Mesendoderm (in vitro differentiated cells): ENCODE measurements at regions not wholly inside any gene's neighbourhood (a gene's known extent, or its start where the extent isn't known, plus 50 kb on each side); places are given as distances from the start of the nearest gene placed in this dataset.
"Not testable (repeated sequence)": the region's sequence is repeated elsewhere in the genome, so short reads cannot be mapped to it uniquely, and the experiment has no call there.

Experiments used
- DNase-seq: peaks from one replicate; pipeline ENCODE4 v3.0.0; 2013
- H2AK5ac ChIP-seq: 2 replicates; pipeline ENCODE4 v1.6.1; 2013; ENCODE audit warnings: low read length, inconsistent platforms
- H2BK120ac ChIP-seq: 2 replicates; pipeline ENCODE4 v1.6.1; 2013; ENCODE audit warnings: low read depth, mild to moderate bottlenecking, low read length, moderate library complexity, mixed read lengths
- H2BK15ac ChIP-seq: replicated peaks from 2 replicates; pipeline ENCODE4 v1.6.1; 2013; ENCODE audit warnings: low read depth, mild to moderate bottlenecking, moderate library complexity
- H2BK5ac ChIP-seq: 2 replicates; pipeline ENCODE4 v1.6.1; 2013; ENCODE audit warnings: low read length, inconsistent platforms
- H3K18ac ChIP-seq: 2 replicates; pipeline ENCODE4 v1.6.1; 2013; ENCODE audit warnings: mild to moderate bottlenecking, low read length, mixed read lengths
- H3K23ac ChIP-seq: one replicate; pipeline ENCODE4 v1.6.1; 2013; ENCODE audit warnings: low read length
- H3K27ac ChIP-seq: 2 replicates; pipeline ENCODE4 v1.5.1; 2013; ENCODE audit warnings: low read depth, mild to moderate bottlenecking, inconsistent platforms, low read length, moderate library complexity
- H3K27me3 ChIP-seq: 2 replicates; pipeline ENCODE4 v1.6.1; 2013; ENCODE audit warnings: low read length, control low read depth, mild to moderate bottlenecking, inconsistent platforms; ENCODE audit not compliant: insufficient read depth, poor library complexity
- H3K36me3 ChIP-seq: 2 replicates; pipeline ENCODE4 v1.6.1; 2013; ENCODE audit warnings: low read length, inconsistent platforms; ENCODE audit not compliant: control insufficient read depth, insufficient read depth
- H3K4ac ChIP-seq: one replicate; pipeline ENCODE4 v1.6.1; 2013; ENCODE audit warnings: low read depth, mild to moderate bottlenecking, low read length, moderate library complexity
- H3K4me1 ChIP-seq: 2 replicates; pipeline ENCODE4 v1.6.1; 2013; ENCODE audit warnings: low read depth, low read length, inconsistent platforms; ENCODE audit not compliant: control insufficient read depth
- H3K4me2 ChIP-seq: 2 replicates; pipeline ENCODE4 v1.6.1; 2013; ENCODE audit warnings: low read length
- H3K4me3 ChIP-seq: 2 replicates; pipeline ENCODE4 v1.5.1; 2013; ENCODE audit warnings: mild to moderate bottlenecking, low read length
- H3K56ac ChIP-seq: one replicate; pipeline ENCODE4 v1.6.1; 2013; ENCODE audit warnings: low read length
- H3K79me1 ChIP-seq: 2 replicates; pipeline ENCODE4 v1.6.1; 2013; ENCODE audit warnings: low read length, inconsistent platforms
- H3K79me2 ChIP-seq: 2 replicates; pipeline ENCODE4 v1.6.1; 2013; ENCODE audit warnings: mild to moderate bottlenecking, low read length; ENCODE audit not compliant: control insufficient read depth, insufficient read depth
- H3K9ac ChIP-seq: 2 replicates; pipeline ENCODE4 v1.6.1; 2013; ENCODE audit warnings: low read length, inconsistent platforms
- H4K5ac ChIP-seq: one replicate; pipeline ENCODE4 v1.6.1; 2013; ENCODE audit warnings: low read length
- H4K8ac ChIP-seq: one replicate; pipeline ENCODE4 v1.6.1; 2013; ENCODE audit warnings: low read depth, mild to moderate bottlenecking, control low read depth, low read length, moderate library complexity
- whole genome bisulfite sequencing: extraction: QIAGEN DNeasy Blood & Tissue Kit; methylation state at CpG from one replicate; pipeline ENCODE4 v1.1.7; 2013; ENCODE audit warnings: low lambda C conversion rate, missing lambda C conversion rate; ENCODE audit not compliant: insufficient coverage; ENCODE audit errors: extremely low coverage; 5-methylcytosine and 5-hydroxymethylcytosine counted together

GRCh38 chr3:70471464-70472342, 159.3 kb upstream of the MDFIC2 start:
- no peak overlapping the region for H3K18ac ChIP-seq
- no peaks in the 10 kb centered on the region for H3K79me1 ChIP-seq
- no peak overlapping the region for H3K27ac ChIP-seq
- no peak overlapping the region for H3K23ac ChIP-seq
- H4K5ac ChIP-seq, result no peak overlapping the region
- no peak overlapping the region for H3K9ac ChIP-seq
- no peak overlapping the region for H2BK120ac ChIP-seq
- no peak overlapping the region for H3K4ac ChIP-seq
- DNase-seq, result no peak
- H2BK5ac ChIP-seq, result no peak overlapping the region
- no CpG with 5 or more reads among the region's 4 CpGs for WGBS
- no peaks in the 10 kb centered on the region for H3K4me1 ChIP-seq
- no peak overlapping the region for H3K4me3 ChIP-seq
- H3K36me3 ChIP-seq, result no peaks in the 10 kb centered on the region
- no peak overlapping the region for H2BK15ac ChIP-seq
- no peaks in the 10 kb centered on the region for H3K79me2 ChIP-seq
- H4K8ac ChIP-seq, result no peak overlapping the region
- H3K27me3 ChIP-seq, result no peaks in the 10 kb centered on the region
- H3K4me2 ChIP-seq, result no peak overlapping the region
- no peak overlapping the region for H2AK5ac ChIP-seq
- no peak overlapping the region for H3K56ac ChIP-seq

- no CpG with 5 or more reads among the region's 7 CpGs for WGBS
- no peak overlapping the region for H3K56ac ChIP-seq
- H3K27me3 ChIP-seq, result no peaks in the 10 kb centered on the region
- no peak overlapping the region for H4K5ac ChIP-seq
- H3K18ac ChIP-seq, result no peak overlapping the region
- no peak overlapping the region for H3K23ac ChIP-seq
- no peaks in the 10 kb centered on the region for H3K4me1 ChIP-seq
- no peak for DNase-seq
- no peak overlapping the region for H3K9ac ChIP-seq
- no peaks in the 10 kb centered on the region for H3K36me3 ChIP-seq
- H3K4ac ChIP-seq, result no peak overlapping the region
- no peak overlapping the region for H3K4me2 ChIP-seq
- no peaks in the 10 kb centered on the region for H3K79me2 ChIP-seq
- no peak overlapping the region for H2BK15ac ChIP-seq
- H2BK120ac ChIP-seq, result no peak overlapping the region
- H3K27ac ChIP-seq, result no peak overlapping the region
- no peak overlapping the region for H4K8ac ChIP-seq
- H2BK5ac ChIP-seq, result no peak overlapping the region
- H2AK5ac ChIP-seq, result no peak overlapping the region
- no peaks in the 10 kb centered on the region for H3K79me1 ChIP-seq
- no peak overlapping the region for H3K4me3 ChIP-seq
Observed at GRCh38 chr3:70466096-70466495, 153.7 kb upstream of the MDFIC2 start.

GRCh38 chr3:70464876-70465275, 152.4 kb upstream of the MDFIC2 start:
- WGBS, result no CpG with 5 or more reads among the region's 5 CpGs
- Histone ChIP-seq H3K27ac (no peak overlapping the region), H2BK5ac (no peak overlapping the region), H3K79me1 (no peaks in the 10 kb centered on the region), H3K18ac (no peak overlapping the region), H3K4me2 (no peak overlapping the region), H3K4me3 (no peak overlapping the region), H2BK120ac (no peak overlapping the region), H4K8ac (no peak overlapping the region), H3K9ac (no peak overlapping the region), H3K79me2 (no peaks in the 10 kb centered on the region), H2AK5ac (no peak overlapping the region), H4K5ac (no peak overlapping the region), H3K4me1 (no peaks in the 10 kb centered on the region), H2BK15ac (no peak overlapping the region), H3K23ac (no peak overlapping the region), H3K56ac (no peak overlapping the region), H3K4ac (no peak overlapping the region), H3K27me3 (no peaks in the 10 kb centered on the region), H3K36me3 (no peaks in the 10 kb centered on the region)
- DNase-seq, result no peak

GRCh38 chr3:70464465-70464864, 152.0 kb upstream of the MDFIC2 start:
- H3K4me1 ChIP-seq, result no peaks in the 10 kb centered on the region
- H2BK15ac ChIP-seq, result no peak overlapping the region
- H3K36me3 ChIP-seq, result no peaks in the 10 kb centered on the region
- no peak overlapping the region for H3K18ac ChIP-seq
- H3K27me3 ChIP-seq, result no peaks in the 10 kb centered on the region
- no peak overlapping the region for H2AK5ac ChIP-seq
- H3K4ac ChIP-seq, result no peak overlapping the region
- H3K23ac ChIP-seq, result no peak overlapping the region
- H2BK5ac ChIP-seq, result no peak overlapping the region
- no peak overlapping the region for H3K27ac ChIP-seq
- no peaks in the 10 kb centered on the region for H3K79me1 ChIP-seq
- H3K4me2 ChIP-seq, result no peak overlapping the region
- H3K4me3 ChIP-seq, result no peak overlapping the region
- H3K56ac ChIP-seq, result no peak overlapping the region
- H3K9ac ChIP-seq, result no peak overlapping the region
- no peak overlapping the region for H4K8ac ChIP-seq
- H3K79me2 ChIP-seq, result no peaks in the 10 kb centered on the region
- no CpG with 5 or more reads among the region's 5 CpGs for WGBS
- no peak overlapping the region for H4K5ac ChIP-seq
- no peak overlapping the region for H2BK120ac ChIP-seq
- DNase-seq, result no peak

GRCh38 chr3:70450220-70450619, 137.8 kb upstream of the MDFIC2 start:
- H2BK5ac ChIP-seq, H4K5ac ChIP-seq, H3K18ac ChIP-seq, H3K36me3 ChIP-seq, H2AK5ac ChIP-seq, H3K9ac ChIP-seq, H2BK15ac ChIP-seq, H3K79me1 ChIP-seq, H3K4ac ChIP-seq, H3K4me1 ChIP-seq, H4K8ac ChIP-seq, H3K4me3 ChIP-seq, H3K27me3 ChIP-seq, H2BK120ac ChIP-seq, H3K4me2 ChIP-seq, DNase-seq, H3K23ac ChIP-seq, H3K79me2 ChIP-seq, H3K27ac ChIP-seq, H3K56ac ChIP-seq: not testable (repeated sequence)
- WGBS, result no CpG with 5 or more reads among the region's 2 CpGs

GRCh38 chr3:70435422-70435821, 123.0 kb upstream of the MDFIC2 start:
- WGBS, result no CpG with 5 or more reads among the region's 2 CpGs
- not testable (repeated sequence) for H3K23ac ChIP-seq, DNase-seq, H2AK5ac ChIP-seq, H3K79me1 ChIP-seq, H3K4me2 ChIP-seq, H3K56ac ChIP-seq, H3K27ac ChIP-seq, H3K79me2 ChIP-seq, H3K18ac ChIP-seq, H2BK120ac ChIP-seq, H4K5ac ChIP-seq, H3K27me3 ChIP-seq, H3K9ac ChIP-seq, H3K36me3 ChIP-seq, H4K8ac ChIP-seq, H2BK15ac ChIP-seq, H3K4me3 ChIP-seq, H3K4me1 ChIP-seq, H3K4ac ChIP-seq, H2BK5ac ChIP-seq
